ENCODE measurements at regions not wholly inside any gene's neighbourhood (a gene's known extent, or its start where the extent isn't known, plus 50 kb on each side); places are given as distances from the start of the nearest gene placed in this dataset.

GRCh38 chr13:47675871-47676270 is 325.2 kb downstream of the SUCLA2 start:
- no peaks in the 10 kb centered on the region for H3K4me1 ChIP-seq (replicated peaks in 1 of 2)
- H3K27ac ChIP-seq, result no peak overlapping the region
- H3K4me3 ChIP-seq, result no peak overlapping the region
- ATAC-seq (replicated peaks in 6 of 8), result no peak
- 57 to 93% (median 75%) methylated on average over 3 to 4 of the region's 4 CpGs for WGBS, 10 experiments
- in situ Hi-C loops (cut with MboI; ENCODE audit: low pct_unique_long_range_greater_than_20kb in 2 of 9, low sequenced_read_pairs in 9 of 9, unreplicated experiment in 9 of 9), result no loop called here

GRCh38 chr13:47673009-47673850 is 327.8 kb downstream of the SUCLA2 start:
- no peaks in the 10 kb centered on the region for H3K4me1 ChIP-seq (replicated peaks in 1 of 2)
- peak in 2 of 8 experiments; percentile 80 to 88 for ATAC-seq (replicated peaks in 6 of 8)

GRCh38 chr13:47672245-47673008 is 328.6 kb downstream of the SUCLA2 start:
- no peak overlapping the region for H3K4me3 ChIP-seq
- ATAC-seq (replicated peaks in 6 of 8), result peak in 3 of 8 experiments; percentile 23 to 74 (median 73)
- 8 to 94% (median 60%) methylated on average over 1 to 3 of the region's 3 CpGs; no CpG with 5 or more reads in 1 of the 10 experiments for WGBS, 10 experiments
- H3K4me1 ChIP-seq (replicated peaks in 1 of 2), result no peaks in the 10 kb centered on the region
- no peak overlapping the region for H3K27ac ChIP-seq
- in situ Hi-C loops (cut with MboI; ENCODE audit: low pct_unique_long_range_greater_than_20kb in 2 of 9, low sequenced_read_pairs in 9 of 9, unreplicated experiment in 9 of 9), result no loop called here

More at GRCh38 chr13:47673009-47673850, 327.8 kb downstream of the SUCLA2 start:
- Histone ChIP-seq H3K4me3 (no peak overlapping the region), H3K27ac (no peak overlapping the region)
- WGBS, 10 experiments, result 0 to 83% (median 45%) methylated on average over 1 to 5 of the region's 5 CpGs
- in situ Hi-C loops (cut with MboI; ENCODE audit: low pct_unique_long_range_greater_than_20kb in 2 of 9, low sequenced_read_pairs in 9 of 9, unreplicated experiment in 9 of 9), result no loop called here

GRCh38 chr13:47671776-47672175 is 329.3 kb downstream of the SUCLA2 start:
- ATAC-seq (replicated peaks in 6 of 8), result no peak
- 0 to 95% (median 60%) methylated on average over 1 to 3 of the region's 3 CpGs for WGBS, 10 experiments

GRCh38 chr13:47665043-47665442 is 336.0 kb downstream of the SUCLA2 start:
- in situ Hi-C loops (cut with MboI; ENCODE audit: low pct_unique_long_range_greater_than_20kb in 2 of 9, low sequenced_read_pairs in 9 of 9, unreplicated experiment in 9 of 9), result no loop called here
- 7 to 88% (median 38%) methylated on average over 1 to 3 of the region's 3 CpGs; no CpG with 5 or more reads in 1 of the 10 experiments for WGBS, 10 experiments
- no peak overlapping the region for H3K27ac ChIP-seq
- no peak overlapping the region for H3K4me3 ChIP-seq
- peak in 5 of 8 experiments; percentile 28 to 74 (median 40) for ATAC-seq (replicated peaks in 6 of 8)
- peaks cover 0 to 6% of the 10 kb centered on the region in 2 donors for H3K4me1 ChIP-seq (replicated peaks in 1 of 2)

More at GRCh38 chr13:47671776-47672175, 329.3 kb downstream of the SUCLA2 start:
- no peaks in the 10 kb centered on the region for H3K4me1 ChIP-seq (replicated peaks in 1 of 2)
- H3K4me3 ChIP-seq, result no peak overlapping the region
- H3K27ac ChIP-seq, result no peak overlapping the region
- in situ Hi-C loops (cut with MboI; ENCODE audit: low pct_unique_long_range_greater_than_20kb in 2 of 9, low sequenced_read_pairs in 9 of 9, unreplicated experiment in 9 of 9), result no loop called here

- Histone ChIP-seq H3K27ac (no peak overlapping the region), H3K4me3 (no peak overlapping the region), H3K4me1 (replicated peaks in 1 of 2) (peaks cover 6% of the 10 kb centered on the region in 2 donors)
- ATAC-seq (replicated peaks in 6 of 8), result peak in 2 of 8 experiments; percentile 41 to 69
- 0 to 100% (median 44%) methylated on average over 1 to 4 of the region's 4 CpGs; no CpG with 5 or more reads in 2 of the 10 experiments for WGBS, 10 experiments
- in situ Hi-C loops (cut with MboI; ENCODE audit: low pct_unique_long_range_greater_than_20kb in 2 of 9, low sequenced_read_pairs in 9 of 9, unreplicated experiment in 9 of 9), result no loop called here
Measured at GRCh38 chr13:47661076-47661475, 340.0 kb downstream of the SUCLA2 start.

- in situ Hi-C loops (cut with MboI; ENCODE audit: low pct_unique_long_range_greater_than_20kb in 2 of 9, low sequenced_read_pairs in 9 of 9, unreplicated experiment in 9 of 9), result no loop called here
- H3K27ac ChIP-seq, result no peak overlapping the region
- peaks cover 0 to 6% of the 10 kb centered on the region in 2 donors for H3K4me1 ChIP-seq (replicated peaks in 1 of 2)
- WGBS, 10 experiments, result 17 to 100% (median 33%) methylated on average over 1 of the region's 1 CpG; no CpG with 5 or more reads in 3 of the 10 experiments
- H3K4me3 ChIP-seq, result no peak overlapping the region
- ATAC-seq (replicated peaks in 6 of 8), result no peak
Measured at GRCh38 chr13:47656651-47657050, 344.4 kb downstream of the SUCLA2 start.

- no peak overlapping the region for H3K27ac ChIP-seq
- peak in 3 of 8 experiments; percentile 3 to 60 (median 56) for ATAC-seq (replicated peaks in 6 of 8)
- in situ Hi-C loops (cut with MboI; ENCODE audit: low pct_unique_long_range_greater_than_20kb in 2 of 9, low sequenced_read_pairs in 9 of 9, unreplicated experiment in 9 of 9), result no loop called here
- H3K4me1 ChIP-seq (replicated peaks in 1 of 2), result peaks cover 5 to 6% of the 10 kb centered on the region in 2 donors
- H3K4me3 ChIP-seq, result no peak overlapping the region
Measured at GRCh38 chr13:47650209-47650608, 350.9 kb downstream of the SUCLA2 start.

- Histone ChIP-seq H3K4me1 (replicated peaks in 1 of 2) (peaks cover 5 to 6% of the 10 kb centered on the region in 2 donors), H3K4me3 (no peak overlapping the region), H3K27ac (no peak overlapping the region)
- no peak for ATAC-seq (replicated peaks in 6 of 8)
- in situ Hi-C loops (cut with MboI; ENCODE audit: low pct_unique_long_range_greater_than_20kb in 2 of 9, low sequenced_read_pairs in 9 of 9, unreplicated experiment in 9 of 9), result no loop called here
Measured at GRCh38 chr13:47647001-47647400, 354.1 kb downstream of the SUCLA2 start.

- ATAC-seq (replicated peaks in 6 of 8), result peak in 4 of 8 experiments; percentile 27 to 56 (median 52)
- 50 to 100% (median 84%) methylated on average over 1 of the region's 1 CpG; no CpG with 5 or more reads in 6 of the 10 experiments for WGBS, 10 experiments
- Histone ChIP-seq H3K27ac (no peak overlapping the region), H3K4me3 (no peak overlapping the region), H3K4me1 (replicated peaks in 1 of 2) (peaks cover 5 to 6% of the 10 kb centered on the region in 2 donors)
- in situ Hi-C loops (cut with MboI; ENCODE audit: low pct_unique_long_range_greater_than_20kb in 2 of 9, low sequenced_read_pairs in 9 of 9, unreplicated experiment in 9 of 9), result no loop called here
Measured at GRCh38 chr13:47646298-47646697, 354.8 kb downstream of the SUCLA2 start.

GRCh38 chr13:47639738-47640447 is 361.2 kb downstream of the SUCLA2 start:
- in situ Hi-C loops (cut with MboI; ENCODE audit: low pct_unique_long_range_greater_than_20kb in 2 of 9, low sequenced_read_pairs in 9 of 9, unreplicated experiment in 9 of 9), result no loop called here
- WGBS, 10 experiments, result 0 to 94% (median 60%) methylated on average over 1 to 2 of the region's 2 CpGs; no CpG with 5 or more reads in 1 of the 10 experiments
- H3K27ac ChIP-seq, result no peak overlapping the region
- no peak for ATAC-seq (replicated peaks in 6 of 8)
- no peaks in the 10 kb centered on the region for H3K4me1 ChIP-seq (replicated peaks in 1 of 2)
- no peak overlapping the region for H3K4me3 ChIP-seq

- Histone ChIP-seq H3K4me3 (no peak overlapping the region), H3K4me1 (replicated peaks in 1 of 2) (no peaks in the 10 kb centered on the region), H3K27ac (no peak overlapping the region)
- no peak for ATAC-seq (replicated peaks in 6 of 8)
- in situ Hi-C loops (cut with MboI; ENCODE audit: low pct_unique_long_range_greater_than_20kb in 2 of 9, low sequenced_read_pairs in 9 of 9, unreplicated experiment in 9 of 9), result no loop called here
- 100% methylated on average over 1 of the region's 1 CpG; no CpG with 5 or more reads in 8 of the 10 experiments for WGBS, 10 experiments
Measured at GRCh38 chr13:47638627-47639026, 362.4 kb downstream of the SUCLA2 start.

GRCh38 chr13:47632311-47632710 is 368.8 kb downstream of the SUCLA2 start:
- Histone ChIP-seq H3K27ac (no peak overlapping the region), H3K4me3 (no peak overlapping the region), H3K4me1 (replicated peaks in 1 of 2) (no peaks in the 10 kb centered on the region)
- ATAC-seq (replicated peaks in 6 of 8), result no peak
- 0 to 100% (median 67%) methylated on average over 1 to 4 of the region's 4 CpGs; no CpG with 5 or more reads in 4 of the 10 experiments for WGBS, 10 experiments
- in situ Hi-C loops (cut with MboI; ENCODE audit: low pct_unique_long_range_greater_than_20kb in 2 of 9, low sequenced_read_pairs in 9 of 9, unreplicated experiment in 9 of 9), result no loop called here

All from motor neuron (in vitro differentiated cells).